ENCODE measurements at regions not wholly inside any gene's neighbourhood (a gene's known extent, or its start where the extent isn't known, plus 50 kb on each side); places are given as distances from the start of the nearest gene placed in this dataset.
A peak's percentile ranks its signal among the peaks of the same experiment; 100 is the strongest.
"Not testable (repeated sequence)": the region's sequence is repeated elsewhere in the genome, so short reads cannot be mapped to it uniquely, and the experiment has no call there.

DNA sequence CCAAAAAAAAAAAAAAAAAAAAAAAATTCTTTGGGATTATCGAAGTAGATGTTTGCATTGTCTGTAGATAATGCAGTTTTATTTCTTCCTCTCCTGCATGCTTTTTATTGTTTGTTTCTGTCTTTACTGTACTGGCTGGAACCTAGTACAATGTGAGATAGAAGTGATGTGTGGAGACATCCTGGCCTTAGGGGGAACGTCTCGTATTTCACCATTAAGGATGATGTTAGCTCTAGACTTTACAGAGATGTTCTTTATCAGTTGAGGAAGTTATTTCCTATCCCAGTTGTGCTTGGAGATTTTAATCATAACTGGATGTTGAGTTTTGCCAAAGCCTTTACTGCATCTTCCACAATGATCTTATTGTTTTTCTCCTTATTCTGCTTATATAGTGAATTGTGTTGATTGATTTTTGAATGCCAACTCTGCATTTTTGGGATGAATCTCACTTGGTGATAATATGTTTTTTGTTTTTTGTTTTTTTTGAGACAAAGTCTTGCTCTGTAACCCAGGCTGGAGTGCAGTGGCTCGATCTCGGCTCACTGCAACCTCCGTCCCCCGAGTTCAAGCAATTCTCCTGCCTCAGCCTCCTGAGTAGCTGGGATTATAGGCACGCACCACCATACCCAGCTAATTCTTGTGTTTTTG, 179.7 kb downstream of the LAT start:
- H3K27me3 ChIP-seq (replicated peaks in 2 of 5; ENCODE audit: control insufficient read depth in 4 of 5, insufficient read depth in 5 of 5, low read length in 4 of 5); H3K36me3 ChIP-seq (ENCODE audit: control insufficient read depth in 4 of 4, insufficient read depth in 4 of 4, low read length in 3 of 4); H3K27ac ChIP-seq (ENCODE audit: insufficient read depth in 1 of 2, low read depth in 1 of 2, low read length in 2 of 2, poor library complexity in 1 of 2, severe bottlenecking in 2 of 2); H3K4me1 ChIP-seq (ENCODE audit: control extremely low read depth in 1 of 4, control insufficient read depth in 4 of 4, insufficient read depth in 4 of 4, low read length in 3 of 4); H3K9me3 ChIP-seq (ENCODE audit: control extremely low read depth in 1 of 5, control insufficient read depth in 4 of 5, insufficient read depth in 2 of 5, low read depth in 1 of 5, low read length in 4 of 5); H3K4me3 ChIP-seq (ENCODE audit: control insufficient read depth in 1 of 7, extremely low read depth in 1 of 7, insufficient read depth in 4 of 7, low read depth in 2 of 7, low read length in 6 of 7); POLR2A ChIA-PET; DNase-seq; CTCF ChIA-PET: not testable (repeated sequence)
- 100% methylated on average over 4 of the region's 8 CpGs for WGBS (ENCODE audit: insufficient coverage)

GRCh38 chr16:29160171-29160570, 175.3 kb downstream of the LAT start:
- DNase-seq; H3K4me3 ChIP-seq (ENCODE audit: control insufficient read depth in 1 of 7, extremely low read depth in 1 of 7, insufficient read depth in 4 of 7, low read depth in 2 of 7, low read length in 6 of 7); H3K36me3 ChIP-seq (ENCODE audit: control insufficient read depth in 4 of 4, insufficient read depth in 4 of 4, low read length in 3 of 4); H3K27me3 ChIP-seq (replicated peaks in 2 of 5; ENCODE audit: control insufficient read depth in 4 of 5, insufficient read depth in 5 of 5, low read length in 4 of 5); POLR2A ChIA-PET; CTCF ChIA-PET; H3K9me3 ChIP-seq (ENCODE audit: control extremely low read depth in 1 of 5, control insufficient read depth in 4 of 5, insufficient read depth in 2 of 5, low read depth in 1 of 5, low read length in 4 of 5): not testable (repeated sequence)
- Histone ChIP-seq H3K27ac (ENCODE audit: insufficient read depth in 1 of 2, low read depth in 1 of 2, low read length in 2 of 2, poor library complexity in 1 of 2, severe bottlenecking in 2 of 2) (peak overlapping the region in 1 of 2 experiments; percentile 34), H3K4me1 (ENCODE audit: control extremely low read depth in 1 of 4, control insufficient read depth in 4 of 4, insufficient read depth in 4 of 4, low read length in 3 of 4) (peaks cover 0 to 38% (median 22%) of the 10 kb centered on the region in 4 experiments)
- 97% methylated on average over 25 of the region's 25 CpGs for WGBS (ENCODE audit: insufficient coverage)

DNA sequence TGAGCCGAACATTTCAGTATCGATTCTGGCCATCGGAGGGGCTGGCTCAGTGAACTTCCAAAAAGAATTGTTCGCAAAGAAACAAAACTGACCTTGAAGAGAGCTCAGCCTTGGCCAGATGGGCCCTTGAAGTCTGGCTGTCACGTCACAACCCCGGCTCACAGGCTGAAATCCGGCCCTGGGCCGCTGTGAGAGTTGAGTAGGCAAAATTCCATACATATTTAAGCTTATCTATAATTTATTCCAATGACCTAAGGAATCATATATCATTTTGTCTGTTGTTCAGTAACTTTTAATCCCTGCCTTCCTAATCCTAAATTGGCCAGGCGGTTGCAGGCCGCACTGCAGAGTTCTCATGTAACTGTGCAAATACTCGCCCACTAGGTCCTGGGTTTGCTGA, 174.8 kb downstream of the LAT start:
- H3K36me3 ChIP-seq (ENCODE audit: control insufficient read depth in 4 of 4, insufficient read depth in 4 of 4, low read length in 3 of 4); H3K4me3 ChIP-seq (ENCODE audit: control insufficient read depth in 1 of 7, extremely low read depth in 1 of 7, insufficient read depth in 4 of 7, low read depth in 2 of 7, low read length in 6 of 7); H3K27me3 ChIP-seq (replicated peaks in 2 of 5; ENCODE audit: control insufficient read depth in 4 of 5, insufficient read depth in 5 of 5, low read length in 4 of 5); CTCF ChIA-PET; H3K9me3 ChIP-seq (ENCODE audit: control extremely low read depth in 1 of 5, control insufficient read depth in 4 of 5, insufficient read depth in 2 of 5, low read depth in 1 of 5, low read length in 4 of 5); DNase-seq; POLR2A ChIA-PET: not testable (repeated sequence)
- Histone ChIP-seq H3K27ac (ENCODE audit: insufficient read depth in 1 of 2, low read depth in 1 of 2, low read length in 2 of 2, poor library complexity in 1 of 2, severe bottlenecking in 2 of 2) (peak overlapping the region in 1 of 2 experiments; percentile 34), H3K4me1 (ENCODE audit: control extremely low read depth in 1 of 4, control insufficient read depth in 4 of 4, insufficient read depth in 4 of 4, low read length in 3 of 4) (peaks cover 0 to 43% (median 25%) of the 10 kb centered on the region in 4 experiments)
- WGBS (ENCODE audit: insufficient coverage), result 100% methylated on average over 4 of the region's 11 CpGs

GRCh38 chr16:29158785-29159184, 173.9 kb downstream of the LAT start:
- H3K4me1 ChIP-seq (ENCODE audit: control extremely low read depth in 1 of 4, control insufficient read depth in 4 of 4, insufficient read depth in 4 of 4, low read length in 3 of 4), result peaks cover 0 to 51% (median 29%) of the 10 kb centered on the region in 4 experiments
- H3K27me3 ChIP-seq (replicated peaks in 2 of 5; ENCODE audit: control insufficient read depth in 4 of 5, insufficient read depth in 5 of 5, low read length in 4 of 5), result no peaks in the 10 kb centered on the region
- POLR2A ChIA-PET, result no interaction called here
- H3K9me3 ChIP-seq (ENCODE audit: control extremely low read depth in 1 of 5, control insufficient read depth in 4 of 5, insufficient read depth in 2 of 5, low read depth in 1 of 5, low read length in 4 of 5), result no peaks in the 10 kb centered on the region
- H3K36me3 ChIP-seq (ENCODE audit: control insufficient read depth in 4 of 4, insufficient read depth in 4 of 4, low read length in 3 of 4), result peaks cover 0 to 7% (median under 1%) of the 10 kb centered on the region in 4 experiments
- no peak for DNase-seq
- WGBS (ENCODE audit: insufficient coverage), result 96% methylated on average over 20 of the region's 29 CpGs
- CTCF ChIA-PET, result no interaction called here
- peak overlapping the region in 1 of 2 experiments; percentile 100 for H3K27ac ChIP-seq (ENCODE audit: insufficient read depth in 1 of 2, low read depth in 1 of 2, low read length in 2 of 2, poor library complexity in 1 of 2, severe bottlenecking in 2 of 2)
- H3K4me3 ChIP-seq (ENCODE audit: control insufficient read depth in 1 of 7, extremely low read depth in 1 of 7, insufficient read depth in 4 of 7, low read depth in 2 of 7, low read length in 6 of 7), result no peak overlapping the region

GRCh38 chr16:29158031-29158784, 173.4 kb downstream of the LAT start:
- H3K36me3 ChIP-seq (ENCODE audit: control insufficient read depth in 4 of 4, insufficient read depth in 4 of 4, low read length in 3 of 4); CTCF ChIA-PET; H3K27me3 ChIP-seq (replicated peaks in 2 of 5; ENCODE audit: control insufficient read depth in 4 of 5, insufficient read depth in 5 of 5, low read length in 4 of 5); POLR2A ChIA-PET; DNase-seq; H3K9me3 ChIP-seq (ENCODE audit: control extremely low read depth in 1 of 5, control insufficient read depth in 4 of 5, insufficient read depth in 2 of 5, low read depth in 1 of 5, low read length in 4 of 5): not testable (repeated sequence)
- peaks cover 0 to 57% (median 34%) of the 10 kb centered on the region in 4 experiments for H3K4me1 ChIP-seq (ENCODE audit: control extremely low read depth in 1 of 4, control insufficient read depth in 4 of 4, insufficient read depth in 4 of 4, low read length in 3 of 4)
- peak overlapping the region; percentile 99 to 100 for H3K27ac ChIP-seq (ENCODE audit: insufficient read depth in 1 of 2, low read depth in 1 of 2, low read length in 2 of 2, poor library complexity in 1 of 2, severe bottlenecking in 2 of 2)
- peak overlapping the region in 1 of 7 experiments; percentile 23 for H3K4me3 ChIP-seq (ENCODE audit: control insufficient read depth in 1 of 7, extremely low read depth in 1 of 7, insufficient read depth in 4 of 7, low read depth in 2 of 7, low read length in 6 of 7)
- 96% methylated on average over 25 of the region's 37 CpGs for WGBS (ENCODE audit: insufficient coverage)

DNA sequence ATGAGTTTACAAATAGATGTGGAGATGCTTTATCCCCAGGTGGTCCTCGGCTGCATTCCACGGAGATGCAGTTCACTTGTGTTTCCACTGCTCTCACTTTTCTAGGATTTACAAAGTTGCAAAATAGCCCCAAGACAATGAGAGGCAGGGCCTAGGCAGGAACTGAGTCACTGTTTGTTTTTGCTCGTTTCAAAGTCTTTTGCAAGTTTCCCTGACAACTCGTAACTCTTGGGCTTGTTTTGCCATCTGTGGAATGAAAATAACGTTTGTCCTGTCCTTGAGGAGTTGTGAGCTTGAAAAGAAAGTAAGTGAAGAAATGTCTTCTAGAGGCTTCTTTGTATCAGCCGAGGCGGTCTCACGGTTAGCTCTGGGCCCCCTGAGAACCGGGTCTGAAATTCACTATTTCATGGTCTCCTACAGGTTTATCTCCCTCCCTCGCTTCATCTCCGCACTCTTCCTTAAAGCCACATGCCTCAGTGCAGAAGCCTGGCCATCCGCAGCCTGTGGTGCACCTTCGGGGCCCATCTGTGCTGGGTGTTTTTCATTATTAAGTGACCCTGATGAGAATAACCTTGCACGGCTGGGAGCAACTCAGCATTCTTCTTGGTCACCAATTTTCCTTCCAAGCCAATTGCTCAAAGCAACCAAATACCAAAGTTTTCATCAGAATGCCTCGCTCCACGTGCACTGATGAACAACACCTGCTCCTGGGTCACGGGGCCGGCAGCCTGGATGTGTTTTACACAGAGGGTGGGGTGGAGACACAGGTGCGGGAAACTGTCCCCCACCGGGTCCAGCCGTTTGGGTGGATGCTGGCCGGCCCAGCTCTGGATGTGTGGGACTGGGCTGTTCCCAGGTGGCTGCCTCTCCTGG, 172.4 kb downstream of the LAT start:
- WGBS (ENCODE audit: insufficient coverage), result 55% methylated on average over 19 of the region's 22 CpGs
- Histone ChIP-seq H3K4me3 (ENCODE audit: control insufficient read depth in 1 of 7, extremely low read depth in 1 of 7, insufficient read depth in 4 of 7, low read depth in 2 of 7, low read length in 6 of 7) (peak overlapping the region in 3 of 7 experiments; percentile 24 to 54 (median 26)), H3K27ac (ENCODE audit: insufficient read depth in 1 of 2, low read depth in 1 of 2, low read length in 2 of 2, poor library complexity in 1 of 2, severe bottlenecking in 2 of 2) (peak overlapping the region; percentile 99 to 100), H3K4me1 (ENCODE audit: control extremely low read depth in 1 of 4, control insufficient read depth in 4 of 4, insufficient read depth in 4 of 4, low read length in 3 of 4) (peaks cover 0 to 62% (median 42%) of the 10 kb centered on the region in 4 experiments)
- CTCF ChIA-PET; H3K36me3 ChIP-seq (ENCODE audit: control insufficient read depth in 4 of 4, insufficient read depth in 4 of 4, low read length in 3 of 4); H3K9me3 ChIP-seq (ENCODE audit: control extremely low read depth in 1 of 5, control insufficient read depth in 4 of 5, insufficient read depth in 2 of 5, low read depth in 1 of 5, low read length in 4 of 5); POLR2A ChIA-PET; H3K27me3 ChIP-seq (replicated peaks in 2 of 5; ENCODE audit: control insufficient read depth in 4 of 5, insufficient read depth in 5 of 5, low read length in 4 of 5): not testable (repeated sequence)
- DNase-seq, result peak; percentile 87 to 97 (median 95)

Data from common myeloid progenitor, CD34-positive (primary cell).